Ovary (tissue), 7 donors: ENCODE measurements at regions not wholly inside any gene's neighbourhood (a gene's known extent, or its start where the extent isn't known, plus 50 kb on each side); places are given as distances from the start of the nearest gene placed in this dataset.
"Not testable (repeated sequence)": the region's sequence is repeated elsewhere in the genome, so short reads cannot be mapped to it uniquely, and the experiment has no call there.

ENCODE experiments used
- DNase-seq, 5 donors: peaks; one replicate each; pipeline ENCODE4 v3.0.0-alpha.2; 2019 to 2020
- H3K27ac ChIP-seq, 2 donors: fragments of 200-600 bp; one replicate each; pipeline versions ENCODE4 v1.5.1 to v1.8.0; 2019 to 2022
- H3K27me3 ChIP-seq: fragments of 200-600 bp; one replicate; pipeline ENCODE4 v1.8.0; 2022
- H3K36me3 ChIP-seq: fragments of 200-600 bp; sonication (generic); one replicate; pipeline ENCODE4 v1.5.1; 2019
- H3K4me1 ChIP-seq: one replicate; pipeline ENCODE4 v1.8.1; 2013; ENCODE audit warnings: mild to moderate bottlenecking, moderate library complexity; ENCODE audit not compliant: insufficient read depth
- H3K4me3 ChIP-seq: fragments of 200-600 bp; sonication (generic); one replicate; pipeline ENCODE4 v1.5.1; 2017
- H3K9me3 ChIP-seq, 2 donors: fragments of 200-600 bp in 1 of 2; sonication (generic) in 1 of 2; one replicate each; pipeline versions ENCODE4 v1.5.1 to v1.8.1; 2013 to 2019; ENCODE audit warnings: mild to moderate bottlenecking in 1 of 2, moderate library complexity in 1 of 2
- CTCF ChIP-seq, 3 donors: fragments of 450-650 bp in 2 of 3; fragments of 200-600 bp in 1 of 3; IDR thresholded peaks; one replicate each; pipeline versions ENCODE4 v1.5.1 to v1.8.0; 2016 to 2022; ENCODE audit warnings: antibody characterized with exemption in 3 of 3, mild to moderate bottlenecking in 1 of 3
- EP300 ChIP-seq: sonication (generic); formaldehyde crosslinking; IDR thresholded peaks from one replicate; pipeline ENCODE4 v1.6.1; 2017; ENCODE audit warnings: antibody characterized with exemption
- POLR2A ChIP-seq: fragments of 450-650 bp; IDR thresholded peaks from one replicate; pipeline ENCODE4 v1.6.1; 2017; ENCODE audit warnings: antibody characterized with exemption, mild to moderate bottlenecking, moderate library complexity
- WGBS, 3 donors: extraction: QIAGEN DNeasy Blood & Tissue Kit in 1 of 3; methylation state at CpG; one replicate each; pipeline versions ENCODE4 v1.1.5 to v1.1.7; 2013 to 2017; 5-methylcytosine and 5-hydroxymethylcytosine counted together
- intact Hi-C, 4 donors: fragments of 100-400 bp; cut with DNase I; formaldehyde crosslinking; loops; one replicate each; pipeline versions ENCODE4 v1.11.0 to v1.15.1; 2022 to 2023
- donor health status: DM: no; HTN: no; CAD: no; lungs with moderate emphysema.
- donor health status: DM: no; HTN: no; CAD: no.
- donor health status: Bipolar disorder and iron deficiency.
- donor health status: DM: no; HTN: no; CAD: no.
- donor health status: DM: yes; HTN: yes; CAD: no.

GRCh38 chr6:68128211-68128610, 506.9 kb upstream of the ADGRB3 start:
- DNase-seq = no peak
- H3K9me3 ChIP-seq = no peaks in the 10 kb centered on the region
- H3K27me3 ChIP-seq = no peaks in the 10 kb centered on the region
- no peaks in the 10 kb centered on the region for H3K4me1 ChIP-seq
- TF ChIP-seq POLR2A (no peak), CTCF (IDR thresholded peaks at IDR 0.05) (no peak), EP300 (no peak)
- H3K36me3 ChIP-seq = no peaks in the 10 kb centered on the region
- WGBS, 3 donors = 40 to 65% (median 46%) methylated on average over 2 of the region's 2 CpGs
- intact Hi-C loops = no loop called here
- H3K4me3 ChIP-seq = no peak overlapping the region
- no peak overlapping the region for H3K27ac ChIP-seq

- H3K36me3 ChIP-seq = no peaks in the 10 kb centered on the region
- DNase-seq = no peak
- no peaks in the 10 kb centered on the region for H3K4me1 ChIP-seq
- H3K9me3 ChIP-seq = no peaks in the 10 kb centered on the region
- no peak overlapping the region for H3K4me3 ChIP-seq
- no peak for TF ChIP-seq EP300
- TF ChIP-seq CTCF (IDR thresholded peaks at IDR 0.05) = no peak
- TF ChIP-seq POLR2A = no peak
- WGBS, 3 donors = 83 to 94% (median 85%) methylated on average over 4 of the region's 4 CpGs
- no peaks in the 10 kb centered on the region for H3K27me3 ChIP-seq
- H3K27ac ChIP-seq = no peak overlapping the region
- intact Hi-C loops = no loop called here
Measured at GRCh38 chr6:68127074-68127473, 508.0 kb upstream of the ADGRB3 start.

GRCh38 chr6:68126089-68126749, 508.9 kb upstream of the ADGRB3 start:
- WGBS, 3 donors = 90 to 95% (median 92%) methylated on average over 2 of the region's 2 CpGs
- Histone ChIP-seq H3K9me3 (no peaks in the 10 kb centered on the region), H3K4me3 (no peak overlapping the region), H3K27me3 (no peaks in the 10 kb centered on the region), H3K36me3 (no peaks in the 10 kb centered on the region), H3K4me1 (no peaks in the 10 kb centered on the region), H3K27ac (no peak overlapping the region)
- TF ChIP-seq EP300 (no peak), CTCF (IDR thresholded peaks at IDR 0.05) (no peak), POLR2A (no peak)
- no peak for DNase-seq
- intact Hi-C loops = no loop called here

- H3K4me3 ChIP-seq, H3K4me1 ChIP-seq, intact Hi-C loops, H3K27ac ChIP-seq, H3K27me3 ChIP-seq, H3K9me3 ChIP-seq, H3K36me3 ChIP-seq, DNase-seq: not testable (repeated sequence)
- 51 to 63% (median 59%) methylated on average over 2 of the region's 2 CpGs for WGBS, 3 donors
Measured at GRCh38 chr6:68122975-68123374, 512.1 kb upstream of the ADGRB3 start.

- intact Hi-C loops = no loop called here
- H3K27me3 ChIP-seq = no peaks in the 10 kb centered on the region
Measured at GRCh38 chr6:68122032-68122431, 513.0 kb upstream of the ADGRB3 start.

GRCh38 chr6:68120954-68121353, 514.1 kb upstream of the ADGRB3 start:
- 87 to 96% (median 90%) methylated on average over 2 of the region's 2 CpGs for WGBS, 3 donors
- H3K9me3 ChIP-seq, H3K4me3 ChIP-seq, H3K36me3 ChIP-seq, DNase-seq, intact Hi-C loops, H3K27ac ChIP-seq, H3K27me3 ChIP-seq, H3K4me1 ChIP-seq: not testable (repeated sequence)

More at GRCh38 chr6:68122032-68122431, 513.0 kb upstream of the ADGRB3 start:
- Histone ChIP-seq H3K4me1 (no peaks in the 10 kb centered on the region), H3K27ac (no peak overlapping the region), H3K4me3 (no peak overlapping the region), H3K9me3 (no peaks in the 10 kb centered on the region), H3K36me3 (no peaks in the 10 kb centered on the region)
- WGBS, 3 donors = 66 to 74% (median 73%) methylated on average over 2 of the region's 2 CpGs
- DNase-seq = no peak
- TF ChIP-seq POLR2A (no peak), CTCF (IDR thresholded peaks at IDR 0.05) (no peak), EP300 (no peak)
